GM21786 (cell line): ENCODE measurements at regions not wholly inside any gene's neighbourhood (a gene's known extent, or its start where the extent isn't known, plus 50 kb on each side); places are given as distances from the start of the nearest gene placed in this dataset.

ENCODE experiments used
- ATAC-seq: cut with Tn5 transposase; IDR thresholded peaks from one replicate; pipeline ENCODE4 v1.9.1; 2021; ENCODE audit not compliant: unreplicated experiment

DNA sequence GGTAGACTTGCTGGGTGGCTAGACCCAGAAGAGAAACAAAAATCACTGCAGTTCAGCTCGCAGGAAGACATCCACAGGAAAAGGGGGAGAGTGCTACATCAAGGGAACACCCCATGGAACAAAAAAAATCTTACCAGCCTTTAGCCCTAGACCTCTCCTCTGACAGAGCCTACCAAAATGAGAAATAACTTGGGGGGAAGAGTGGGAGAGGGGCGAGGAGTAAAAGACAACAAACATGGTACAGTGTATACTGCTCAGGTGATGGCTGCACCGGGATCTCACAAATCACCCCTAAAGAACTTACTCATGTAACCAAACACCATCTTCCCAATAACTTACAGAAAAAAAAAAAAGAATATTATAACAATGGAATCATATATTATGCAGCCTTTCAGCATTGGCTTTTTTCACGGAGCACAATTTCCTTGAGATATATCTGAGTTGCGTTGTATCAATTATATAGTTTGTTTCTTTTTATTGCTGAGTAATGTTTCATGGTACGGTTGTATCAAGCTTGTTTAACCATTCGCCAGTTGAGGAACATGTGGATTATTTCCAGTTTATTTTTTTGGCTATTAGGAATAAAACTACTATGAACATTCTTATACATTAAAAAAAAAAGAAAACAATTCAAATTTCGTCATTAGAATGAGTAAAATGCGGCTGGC lies 90.9 kb downstream of the ZNF280B start:
- no peak for ATAC-seq

GRCh38 chr22:22418163-22418549 lies 90.4 kb downstream of the ZNF280B start:
- no peak for ATAC-seq

- no peak for ATAC-seq
Observed at GRCh38 chr22:22418957-22419356, 89.6 kb downstream of the ZNF280B start.

DNA sequence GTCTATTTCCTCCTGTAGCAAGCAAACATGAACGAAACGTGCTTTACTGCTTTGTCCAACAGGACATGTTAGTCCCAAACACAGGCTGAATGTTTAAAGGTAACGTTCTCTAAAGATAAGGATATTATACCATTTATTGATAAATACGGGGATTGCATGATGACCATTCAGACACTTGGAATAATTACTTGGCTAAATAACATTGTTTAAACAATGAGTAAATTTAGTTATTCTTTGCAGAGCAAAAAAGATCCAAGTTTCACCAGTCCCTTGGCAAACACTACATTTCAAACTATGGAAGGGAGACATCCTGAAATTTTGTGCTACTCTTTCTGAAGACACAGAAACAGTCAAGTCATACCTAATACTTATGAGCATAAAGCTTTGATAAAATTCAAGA lies 88.0 kb downstream of the ZNF280B start:
- ATAC-seq: no peak

DNA sequence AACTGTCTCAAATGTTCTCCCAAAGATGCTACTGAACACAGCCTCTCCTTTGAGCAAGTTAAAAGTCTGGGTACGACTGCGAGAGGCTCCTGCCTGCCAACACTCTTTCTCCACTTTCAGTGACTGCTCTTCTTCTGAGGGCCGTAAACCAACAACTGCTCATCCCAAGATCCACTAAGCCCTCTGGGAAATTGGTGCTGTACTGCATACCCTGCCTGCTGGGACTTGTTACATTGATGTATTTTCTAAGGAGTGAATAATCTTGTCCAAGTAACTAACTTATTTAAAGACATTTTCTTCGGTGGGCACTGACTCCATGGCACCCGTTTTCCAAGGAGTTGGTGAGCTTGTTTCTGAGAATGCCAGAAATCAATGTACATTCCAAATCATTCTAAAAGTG lies 87.2 kb downstream of the ZNF280B start:
- ATAC-seq: no peak

DNA sequence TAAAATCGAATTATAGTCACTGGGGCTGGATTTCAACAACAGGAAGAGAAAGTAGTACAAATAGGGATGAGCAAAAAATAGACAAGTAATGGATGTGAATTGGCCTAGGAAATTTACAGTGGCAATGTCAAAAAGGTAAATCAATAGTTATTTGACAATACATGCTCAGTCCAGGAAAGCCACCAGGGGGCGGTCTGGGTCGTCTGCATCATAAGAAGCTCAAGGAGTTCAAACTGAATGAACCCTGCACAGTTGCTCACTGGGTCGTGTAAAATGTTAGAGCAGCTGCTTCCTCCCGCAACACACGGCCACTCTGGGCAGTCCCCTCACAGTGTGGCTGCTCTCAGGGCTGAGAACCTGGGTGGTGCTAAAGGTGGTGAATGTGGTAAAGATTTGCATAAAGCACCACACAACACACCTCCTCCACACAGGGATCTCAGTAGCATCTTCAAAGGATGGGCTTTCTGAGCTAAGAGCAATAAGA lies 85.9 kb downstream of the ZNF280B start:
- peak; percentile 95 for ATAC-seq

- no peak for ATAC-seq
Observed at GRCh38 chr22:22423681-22424080, 84.9 kb downstream of the ZNF280B start.

DNA sequence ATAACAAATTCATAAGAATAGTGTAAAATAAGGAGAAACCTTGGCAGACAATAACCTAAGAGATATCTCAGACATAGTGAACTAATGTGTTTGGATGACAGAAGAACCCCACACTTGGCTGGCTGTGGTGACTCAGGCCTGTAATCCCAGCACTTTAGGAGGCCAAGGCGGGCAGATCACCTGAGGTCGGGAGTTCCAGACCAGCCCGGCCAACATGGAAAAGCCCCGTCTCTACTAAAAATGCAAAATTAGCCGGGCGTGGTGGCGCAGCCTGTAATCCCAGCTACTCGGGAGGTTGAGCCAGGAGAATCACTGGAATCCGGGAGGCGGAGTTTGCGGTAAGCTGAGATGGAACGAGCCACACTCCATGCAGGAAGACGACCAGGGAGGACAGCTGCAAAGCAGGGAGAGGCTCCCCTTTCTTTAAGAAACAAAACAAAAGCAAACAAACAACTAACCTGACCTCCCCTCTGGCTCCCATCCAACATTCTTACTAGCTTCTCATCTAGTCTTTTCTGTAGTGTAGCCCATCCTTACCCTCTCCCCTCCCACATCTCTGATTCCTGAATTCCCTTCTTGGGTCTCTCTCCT lies 84.2 kb downstream of the ZNF280B start:
- ATAC-seq: no peak

- ATAC-seq: no peak
Observed at GRCh38 chr22:22424956-22425355, 83.6 kb downstream of the ZNF280B start.

DNA sequence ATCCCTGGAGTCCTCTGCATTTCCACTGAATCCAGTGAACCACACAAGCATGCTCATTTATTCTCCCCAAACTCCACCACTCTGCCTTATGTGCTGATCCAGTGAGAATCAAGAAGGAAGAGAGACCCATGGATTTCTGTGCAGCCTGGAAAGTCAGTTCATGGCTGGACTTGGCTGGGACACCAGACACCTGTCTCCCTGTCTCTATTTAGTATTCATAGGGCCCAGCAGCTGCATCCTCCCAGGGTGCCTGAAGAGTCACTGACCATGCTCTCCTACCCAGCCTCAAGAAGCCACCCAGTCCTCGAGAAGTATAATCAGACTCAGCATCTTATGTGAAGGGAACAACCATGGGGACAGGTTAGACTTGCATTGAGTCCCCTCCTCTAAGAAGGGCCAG lies 83.2 kb downstream of the ZNF280B start:
- no peak for ATAC-seq

GRCh38 chr22:22425783-22426624 lies 82.5 kb downstream of the ZNF280B start:
- no peak for ATAC-seq

DNA sequence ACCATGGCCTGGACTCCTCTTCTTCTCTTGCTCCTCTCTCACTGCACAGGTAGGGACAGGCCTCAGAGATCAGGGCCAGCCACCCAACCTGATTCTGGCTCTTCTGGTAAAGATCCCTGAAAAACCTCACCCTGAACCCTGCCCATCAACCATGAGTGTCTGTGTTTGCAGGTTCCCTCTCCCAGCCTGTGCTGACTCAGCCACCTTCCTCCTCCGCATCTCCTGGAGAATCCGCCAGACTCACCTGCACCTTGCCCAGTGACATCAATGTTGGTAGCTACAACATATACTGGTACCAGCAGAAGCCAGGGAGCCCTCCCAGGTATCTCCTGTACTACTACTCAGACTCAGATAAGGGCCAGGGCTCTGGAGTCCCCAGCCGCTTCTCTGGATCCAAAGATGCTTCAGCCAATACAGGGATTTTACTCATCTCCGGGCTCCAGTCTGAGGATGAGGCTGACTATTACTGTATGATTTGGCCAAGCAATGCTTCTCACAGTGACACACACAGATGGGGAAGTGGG lies 80.9 kb downstream of the ZNF280B start:
- ATAC-seq: no peak

DNA sequence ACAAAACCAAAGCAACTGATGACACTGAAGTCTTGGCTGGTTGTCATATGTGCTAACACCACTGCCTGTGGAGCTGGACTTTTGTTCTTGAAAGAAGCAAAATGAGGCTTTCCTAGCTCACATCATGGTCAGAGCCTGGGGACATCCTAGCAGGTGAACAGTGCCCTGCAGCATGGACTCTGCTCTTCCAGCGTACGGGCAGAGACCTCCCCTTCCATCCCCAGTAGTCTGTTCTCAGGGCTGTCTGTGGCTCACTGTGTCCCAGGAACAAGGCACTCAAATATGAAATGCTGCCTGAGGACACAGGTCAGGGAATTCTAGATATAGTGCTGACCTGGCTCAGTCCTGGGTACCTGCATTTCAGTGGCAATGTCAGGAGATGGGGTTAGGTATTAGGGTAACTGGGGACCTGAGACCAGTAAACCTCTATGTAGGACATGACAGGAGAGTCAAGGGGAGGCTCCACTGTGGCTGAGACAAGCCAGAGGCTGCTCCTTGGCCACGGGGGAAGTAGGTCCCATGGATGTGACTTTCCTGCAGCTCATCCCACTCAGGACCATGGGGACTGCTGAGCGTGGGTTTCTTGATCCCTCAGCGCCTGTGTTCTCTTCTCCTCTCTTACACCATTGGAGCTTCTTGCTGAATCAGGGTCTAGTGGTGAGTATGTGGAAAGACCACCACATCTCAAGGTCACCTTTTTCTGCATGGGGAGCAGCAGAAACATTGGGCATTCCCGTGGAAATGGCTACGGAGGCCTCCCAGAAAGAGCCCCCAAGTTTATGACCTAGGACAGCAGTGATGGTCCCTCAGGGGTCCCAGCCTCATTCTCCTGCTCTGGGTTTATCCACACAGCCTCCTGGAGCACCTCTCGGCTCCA lies 80.1 kb downstream of the ZNF280B start:
- no peak for ATAC-seq

- no peak for ATAC-seq
Observed at GRCh38 chr22:22429369-22430108, 79.0 kb downstream of the ZNF280B start.

- ATAC-seq: no peak
Observed at GRCh38 chr22:22430111-22430820, 78.3 kb downstream of the ZNF280B start.

- ATAC-seq: no peak
Observed at GRCh38 chr22:22431271-22432220, 77.0 kb downstream of the ZNF280B start.

DNA sequence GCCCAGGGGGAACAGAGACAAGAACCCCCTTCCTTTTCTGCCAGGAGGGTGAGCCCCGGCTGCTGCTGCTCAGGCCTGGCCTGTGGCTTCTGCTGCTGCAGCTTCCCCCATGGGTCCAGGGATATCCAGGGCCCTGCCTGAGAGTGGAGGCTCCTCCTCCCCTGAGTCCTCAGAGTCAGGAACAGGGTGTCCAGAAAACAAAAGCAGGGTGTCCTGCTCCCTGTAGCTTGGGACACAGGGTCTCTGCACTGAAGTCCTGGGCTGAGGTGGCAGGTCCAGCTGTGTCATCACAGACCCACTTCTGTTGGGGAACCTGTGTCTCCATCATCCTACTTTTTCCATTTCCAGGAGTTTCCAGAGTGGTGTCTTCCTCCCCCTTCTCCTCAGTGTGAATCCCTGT lies 76.1 kb downstream of the ZNF280B start:
- no peak for ATAC-seq

DNA sequence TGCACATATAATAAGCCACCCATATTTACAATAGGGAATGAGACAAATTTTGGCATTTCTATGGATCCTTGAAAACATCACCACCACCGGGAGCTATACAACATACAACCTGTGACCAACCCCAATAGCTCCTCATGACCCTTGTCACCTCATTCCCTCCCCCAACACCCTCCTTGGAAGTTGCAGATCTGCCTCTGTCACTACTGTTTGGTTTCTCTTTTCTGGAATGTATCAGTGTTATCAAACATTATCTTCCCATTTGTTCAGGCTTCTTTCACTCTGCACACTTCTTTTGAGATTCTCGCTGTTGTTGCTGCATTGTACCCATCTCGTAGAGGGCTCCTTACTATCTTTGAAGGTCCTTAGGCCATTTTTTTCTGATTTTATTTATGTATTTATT lies 75.6 kb downstream of the ZNF280B start:
- ATAC-seq: no peak
